Esophagus muscularis mucosa (tissue), 4 donors: ENCODE measurements at regions not wholly inside any gene's neighbourhood (a gene's known extent, or its start where the extent isn't known, plus 50 kb on each side); places are given as distances from the start of the nearest gene placed in this dataset.
"Not testable (repeated sequence)": the region's sequence is repeated elsewhere in the genome, so short reads cannot be mapped to it uniquely, and the experiment has no call there.

Experiments used
- DNase-seq: peaks from one replicate; pipeline ENCODE4 v3.0.0-alpha.2; 2017; ENCODE audit errors: extremely low spot score
- H3K27ac ChIP-seq, 4 donors: fragments of 200-600 bp; sonication (generic); replicated peaks in 1 of 4; 1 replicate in 3 of 4; 2 replicates in 1 of 4; pipeline ENCODE4 v1.5.1; 2016 to 2019; ENCODE audit warnings: mild to moderate bottlenecking in 1 of 4
- H3K27me3 ChIP-seq, 4 donors: fragments of 200-600 bp; sonication (generic); one replicate each; pipeline versions ENCODE4 v1.5.1 to v1.6.0; 2016 to 2019
- H3K36me3 ChIP-seq, 4 donors: fragments of 200-600 bp; sonication (generic); one replicate each; pipeline ENCODE4 v1.5.1; 2016 to 2019
- H3K4me1 ChIP-seq, 4 donors: fragments of 200-600 bp; sonication (generic); one replicate each; pipeline ENCODE4 v1.5.1; 2016 to 2019
- H3K4me3 ChIP-seq, 4 donors: fragments of 200-600 bp; sonication (generic); 1 replicate in 2 of 4; 2 replicates in 2 of 4; pipeline ENCODE4 v1.5.1; 2016 to 2019; ENCODE audit warnings: mild to moderate bottlenecking in 4 of 4, moderate library complexity in 1 of 4
- H3K9me3 ChIP-seq, 4 donors: fragments of 200-600 bp; sonication (generic); 1 replicate in 3 of 4; 2 replicates in 1 of 4; pipeline ENCODE4 v1.5.1; 2016 to 2019
- CTCF ChIP-seq, 3 experiments: fragments of 200-600 bp in 2 of 3; fragments of 450-650 bp in 1 of 3; sonication (generic) in 2 of 3; IDR thresholded peaks; one replicate each; pipeline ENCODE4 v1.5.1; 2017 to 2019; ENCODE audit warnings: antibody characterized with exemption in 3 of 3, mild to moderate bottlenecking in 2 of 3, moderate library complexity in 1 of 3
- EP300 ChIP-seq: sonication (generic); formaldehyde crosslinking; IDR thresholded peaks from one replicate; pipeline ENCODE4 v1.6.1; 2017; ENCODE audit warnings: antibody characterized with exemption
- POLR2A ChIP-seq: fragments of 450-650 bp; IDR thresholded peaks from one replicate; pipeline ENCODE4 v1.6.1; 2017; ENCODE audit warnings: antibody characterized with exemption, moderate library complexity, mild to moderate bottlenecking, low read depth
- POLR2AphosphoS5 ChIP-seq, 2 donors: sonication (generic); formaldehyde crosslinking; IDR thresholded peaks; one replicate each; pipeline ENCODE4 v1.6.1; 2017; ENCODE audit warnings: antibody characterized with exemption in 2 of 2
- WGBS: methylation state at CpG from one replicate; pipeline ENCODE4 v1.1.5; 2018; 5-methylcytosine and 5-hydroxymethylcytosine counted together
- intact Hi-C: fragments of 100-400 bp; cut with DNase I; formaldehyde crosslinking; loops from one replicate; pipeline ENCODE4 v1.15.1; 2023

- H3K4me3 ChIP-seq: no peak overlapping the region
- no peaks in the 10 kb centered on the region for H3K9me3 ChIP-seq
- no peak for DNase-seq
- peaks cover 0 to 7% (median 0%) of the 10 kb centered on the region in 4 donors for H3K27me3 ChIP-seq
- H3K4me1 ChIP-seq: peaks cover 15 to 23% (median 18%) of the 10 kb centered on the region in 4 donors
- 66% methylated on average over 9 of the region's 9 CpGs for WGBS
- intact Hi-C loops: no loop called here
- TF ChIP-seq POLR2A (no peak), POLR2AphosphoS5 (IDR thresholded peaks at IDR 0.05) (no peak), EP300 (no peak), CTCF (IDR thresholded peaks at IDR 0.05) (no peak)
- no peak overlapping the region for H3K27ac ChIP-seq
- H3K36me3 ChIP-seq: peaks cover 0 to 4% (median under 1%) of the 10 kb centered on the region in 4 donors
Observed at GRCh38 chr4:118589471-118590055, 95.6 kb upstream of the METTL14 start.

GRCh38 chr4:118591339-118592046 is 93.7 kb upstream of the METTL14 start:
- H3K27me3 ChIP-seq, H3K9me3 ChIP-seq, intact Hi-C loops: not testable (repeated sequence)
- Histone ChIP-seq H3K4me1 (peaks cover 6 to 12% (median 8%) of the 10 kb centered on the region in 4 donors), H3K36me3 (peaks cover 0 to 11% (median 3%) of the 10 kb centered on the region in 4 donors), H3K27ac (peak overlapping the region; percentile 79 to 89 (median 84)), H3K4me3 (peak overlapping the region; percentile 50 to 64 (median 60))
- 1% methylated on average over 23 of the region's 28 CpGs for WGBS
- peak in 2 of 3 experiments; percentile 11 to 31 for TF ChIP-seq CTCF (IDR thresholded peaks at IDR 0.05)
- TF ChIP-seq POLR2A: peak; percentile 51
- peak; percentile 91 to 94 for TF ChIP-seq POLR2AphosphoS5 (IDR thresholded peaks at IDR 0.05)
- DNase-seq: peak; percentile 97

GRCh38 chr4:118592289-118592688 is 92.9 kb upstream of the METTL14 start:
- H3K27me3 ChIP-seq, H3K4me1 ChIP-seq, DNase-seq, H3K9me3 ChIP-seq, intact Hi-C loops: not testable (repeated sequence)
- WGBS: 98% methylated on average over 7 of the region's 14 CpGs
- peak overlapping the region; percentile 79 to 89 (median 84) for H3K27ac ChIP-seq
- peaks cover 4 to 16% (median 9%) of the 10 kb centered on the region in 4 donors for H3K36me3 ChIP-seq
- peak overlapping the region; percentile 50 to 64 (median 60) for H3K4me3 ChIP-seq

DNA sequence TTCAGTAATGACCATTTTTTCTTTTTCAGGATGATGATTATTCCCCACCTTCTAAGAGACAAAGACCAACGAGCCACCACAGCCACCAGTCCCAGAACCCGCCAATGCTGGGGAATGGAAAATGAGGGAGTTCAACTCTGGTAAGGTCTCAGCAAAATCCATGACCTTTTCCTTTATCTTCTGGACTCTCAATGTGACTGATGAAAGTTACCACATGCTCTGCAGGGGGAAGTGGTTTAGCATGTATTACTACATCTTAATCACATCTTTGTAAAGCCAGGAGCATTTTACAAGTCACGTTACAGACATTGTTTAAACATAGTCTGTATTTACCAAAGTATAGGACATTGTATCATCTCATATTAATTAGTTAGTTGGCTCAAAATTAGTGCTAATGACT is 89.3 kb upstream of the METTL14 start:
- 88% methylated on average over 2 of the region's 3 CpGs for WGBS
- intact Hi-C loops, DNase-seq, H3K4me3 ChIP-seq, H3K27me3 ChIP-seq, H3K9me3 ChIP-seq, H3K4me1 ChIP-seq, H3K27ac ChIP-seq: not testable (repeated sequence)
- H3K36me3 ChIP-seq: peaks cover 4 to 31% (median 23%) of the 10 kb centered on the region in 4 donors

DNA sequence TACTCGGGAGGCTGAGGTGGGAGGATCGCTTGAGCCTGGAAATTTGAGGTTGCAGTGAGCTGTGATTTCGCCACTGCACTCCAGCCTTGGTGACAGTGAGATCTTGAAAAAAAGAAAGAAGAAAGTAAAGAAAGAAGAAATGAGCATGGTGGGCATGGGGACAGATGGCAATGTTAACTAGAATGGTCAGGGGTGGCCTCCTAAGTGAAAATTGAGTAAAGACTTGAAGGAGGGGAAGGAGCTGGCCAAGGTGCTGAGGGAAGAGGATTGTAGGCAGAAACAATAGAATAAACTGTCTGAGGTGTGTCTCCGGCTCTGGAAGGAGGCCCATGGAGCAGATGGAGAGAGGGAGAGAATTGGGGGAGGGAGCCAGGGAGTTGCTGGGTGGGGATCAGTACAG is 60.1 kb upstream of the METTL14 start:
- H3K9me3 ChIP-seq, H3K27me3 ChIP-seq, intact Hi-C loops, H3K4me3 ChIP-seq, H3K4me1 ChIP-seq, DNase-seq, H3K27ac ChIP-seq: not testable (repeated sequence)
- WGBS: 87% methylated on average over 4 of the region's 4 CpGs
- peaks cover 0 to 13% (median 3%) of the 10 kb centered on the region in 4 donors for H3K36me3 ChIP-seq

GRCh38 chr4:118629697-118630096 is 55.5 kb upstream of the METTL14 start:
- intact Hi-C loops, H3K27me3 ChIP-seq, H3K9me3 ChIP-seq, H3K4me3 ChIP-seq, H3K4me1 ChIP-seq, DNase-seq: not testable (repeated sequence)
- peaks cover 6 to 45% (median 33%) of the 10 kb centered on the region in 4 donors for H3K36me3 ChIP-seq
- WGBS: 80% methylated on average over 1 of the region's 2 CpGs
- peak overlapping the region in 1 of 4 donors; percentile 7 for H3K27ac ChIP-seq

DNA sequence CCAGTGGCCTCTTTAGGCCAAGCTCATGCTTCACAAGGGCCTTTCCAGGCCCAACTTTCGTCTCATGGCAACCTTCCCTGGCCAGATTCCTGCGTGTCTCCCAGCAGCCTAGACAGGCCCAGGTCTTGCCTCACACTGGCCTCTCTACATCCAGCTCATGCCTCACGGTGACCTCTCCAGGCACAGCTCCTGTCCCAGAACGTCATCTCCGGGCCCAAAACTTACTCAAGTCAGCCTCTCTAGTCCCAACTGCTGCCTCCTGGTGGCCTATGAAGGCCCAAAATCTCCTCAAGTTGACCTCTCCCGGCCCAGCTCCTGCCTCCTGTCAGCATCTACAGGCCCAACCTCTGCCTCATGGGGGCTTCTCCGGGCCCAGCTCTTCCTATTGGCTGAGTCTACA is 54.3 kb upstream of the METTL14 start:
- no CpG with 5 or more reads among the region's 7 CpGs for WGBS
- DNase-seq, intact Hi-C loops, H3K27me3 ChIP-seq, H3K27ac ChIP-seq, H3K4me3 ChIP-seq, H3K4me1 ChIP-seq, H3K9me3 ChIP-seq: not testable (repeated sequence)
- H3K36me3 ChIP-seq: peaks cover 6 to 46% (median 33%) of the 10 kb centered on the region in 4 donors

DNA sequence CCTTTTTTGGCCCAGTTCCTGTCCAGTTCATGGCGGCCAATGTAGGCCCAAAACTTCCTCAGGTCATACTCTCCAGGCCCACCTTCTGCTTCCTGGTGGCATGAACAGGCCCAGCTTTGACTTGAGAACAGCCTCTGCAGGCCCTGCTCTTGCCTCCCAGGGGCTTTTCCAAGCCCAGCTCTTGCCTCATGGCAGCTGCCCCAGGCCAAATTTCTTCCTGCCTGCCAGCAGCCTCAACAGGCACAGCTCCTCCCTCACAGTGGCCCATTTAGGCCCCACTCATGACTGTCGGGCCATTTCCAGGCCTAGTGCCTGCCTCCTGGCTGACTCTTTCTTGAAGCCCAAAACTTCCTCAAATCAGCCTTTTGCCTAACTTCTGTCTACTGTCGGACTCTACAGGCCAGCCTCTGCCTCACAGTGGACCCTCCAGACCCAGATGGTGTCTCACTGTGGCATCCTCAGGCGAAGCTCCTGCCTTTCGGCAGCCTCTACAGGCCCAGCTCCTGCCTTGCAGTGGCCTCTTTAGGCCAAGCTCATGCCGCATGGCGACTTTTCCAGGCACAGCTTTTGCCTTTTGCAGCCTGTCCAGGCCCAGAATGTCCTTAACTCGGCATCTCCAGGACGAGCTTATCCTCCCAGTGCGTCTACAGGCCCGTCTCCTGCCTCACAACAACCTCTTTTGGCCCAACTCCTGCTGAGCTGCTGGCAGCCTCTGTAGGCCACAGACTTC is 53.7 kb upstream of the METTL14 start:
- intact Hi-C loops, DNase-seq, H3K9me3 ChIP-seq, H3K27me3 ChIP-seq, H3K27ac ChIP-seq, H3K4me3 ChIP-seq, H3K4me1 ChIP-seq: not testable (repeated sequence)
- WGBS: 93% methylated on average over 10 of the region's 11 CpGs
- H3K36me3 ChIP-seq: peaks cover 6 to 46% (median 33%) of the 10 kb centered on the region in 4 donors

- DNase-seq, H3K4me1 ChIP-seq, H3K27me3 ChIP-seq, H3K4me3 ChIP-seq, H3K9me3 ChIP-seq, intact Hi-C loops, H3K27ac ChIP-seq: not testable (repeated sequence)
- WGBS: 95% methylated on average over 18 of the region's 22 CpGs
- H3K36me3 ChIP-seq: peaks cover 6 to 46% (median 33%) of the 10 kb centered on the region in 4 donors
Observed at GRCh38 chr4:118633476-118633875, 51.7 kb upstream of the METTL14 start.
